GM18951 (cell line): ENCODE measurements at regions not wholly inside any gene's neighbourhood (a gene's known extent, or its start where the extent isn't known, plus 50 kb on each side); places are given as distances from the start of the nearest gene placed in this dataset.

Source experiments
- POLR2A ChIP-seq: IDR thresholded peaks from 4 replicates; pipeline ENCODE4 v1.6.1; 2011; ENCODE audit warnings: mild to moderate bottlenecking; ENCODE audit not compliant: insufficient read length, insufficient read depth; ENCODE audit errors: extremely low read depth
- in situ Hi-C: fragments of 300-500 bp; cut with MboI; formaldehyde crosslinking; loops from one replicate; pipeline ENCODE4 v1.12.0; 2022; ENCODE audit warnings: low sequenced_read_pairs, mixed read lengths, inconsistent platforms; ENCODE audit not compliant: unreplicated experiment

GRCh38 chr22:34781681-34782080 lies 284.3 kb upstream of the ISX start:
- TF ChIP-seq POLR2A, result no peak
- in situ Hi-C loops, result no loop called here

GRCh38 chr22:34783436-34783835 lies 282.5 kb upstream of the ISX start:
- in situ Hi-C loops, result no loop called here
- no peak for TF ChIP-seq POLR2A

GRCh38 chr22:34784056-34784455 lies 281.9 kb upstream of the ISX start:
- no peak for TF ChIP-seq POLR2A
- in situ Hi-C loops, result no loop called here

GRCh38 chr22:34797826-34798225 lies 268.1 kb upstream of the ISX start:
- no peak for TF ChIP-seq POLR2A
- in situ Hi-C loops, result no loop called here

- in situ Hi-C loops, result no loop called here
- TF ChIP-seq POLR2A, result no peak
These were observed 267.4 kb upstream of the ISX start for GRCh38 chr22:34798605-34799004.

GRCh38 chr22:34800260-34800980 lies 265.5 kb upstream of the ISX start:
- TF ChIP-seq POLR2A, result no peak
- in situ Hi-C loops, result no loop called here

GRCh38 chr22:34801221-34801620 lies 264.7 kb upstream of the ISX start:
- in situ Hi-C loops, result no loop called here
- no peak for TF ChIP-seq POLR2A

- in situ Hi-C loops, result no loop called here
- no peak for TF ChIP-seq POLR2A
These were observed 261.9 kb upstream of the ISX start for GRCh38 chr22:34804091-34804490.

- TF ChIP-seq POLR2A, result no peak
- in situ Hi-C loops, result no loop called here
These were observed 261.4 kb upstream of the ISX start for GRCh38 chr22:34804604-34805003.

GRCh38 chr22:34805771-34806170 lies 260.2 kb upstream of the ISX start:
- TF ChIP-seq POLR2A, result no peak
- in situ Hi-C loops, result no loop called here

GRCh38 chr22:34808618-34809017 lies 257.3 kb upstream of the ISX start:
- in situ Hi-C loops, result no loop called here
- no peak for TF ChIP-seq POLR2A

- no peak for TF ChIP-seq POLR2A
These were observed 253.3 kb upstream of the ISX start for GRCh38 chr22:34812631-34813030.

GRCh38 chr22:34814260-34815025 lies 251.5 kb upstream of the ISX start:
- no peak for TF ChIP-seq POLR2A
- in situ Hi-C loops, result no loop called here

More at GRCh38 chr22:34812631-34813030, 253.3 kb upstream of the ISX start:
- in situ Hi-C loops, result no loop called here

- in situ Hi-C loops, result no loop called here
- TF ChIP-seq POLR2A, result no peak
These were observed 236.5 kb upstream of the ISX start for GRCh38 chr22:34829485-34829884.
